ENCODE measurements at regions not wholly inside any gene's neighbourhood (a gene's known extent, or its start where the extent isn't known, plus 50 kb on each side); places are given as distances from the start of the nearest gene placed in this dataset.

GRCh38 chr3:84165328-84165727, 793.5 kb upstream of the CADM2 start:
- TF ChIP-seq CTCF (conservative IDR thresholded peaks at IDR 0.05; ENCODE audit: low read depth, low read length): no peak
- no peak for TF ChIP-seq EZH2 (IDR thresholded peaks at IDR 0.05; ENCODE audit: low read length, unreplicated experiment)
